HepG2 (cell line): ENCODE measurements at regions not wholly inside any gene's neighbourhood (a gene's known extent, or its start where the extent isn't known, plus 50 kb on each side); places are given as distances from the start of the nearest gene placed in this dataset.
A peak's percentile ranks its signal among the peaks of the same experiment; 100 is the strongest.

Experiments used
- ATAC-seq: fragments of 200-7000 bp; cut with Tn5 transposase; 3 replicates; pipeline ENCODE4 v1.9.1; 2020; ENCODE audit warnings: mild to moderate bottlenecking, moderate library complexity
- BruUV-seq: library from RNA; stranded (reverse); fragments of 400-500 nt; replicated peaks from 2 replicates; lab custom pipeline; 2021; lab: Mats Ljungman, UMichigan
- CTCF ChIA-PET: fragments of 300-600 bp; formaldehyde crosslinking; extraction: SDS; loops from one replicate; lab custom pipeline; 2021; ENCODE audit warnings: low total read pairs, inconsistent platforms, low intra/inter-chr PET ratio; lab: Yijun Ruan, JAX
- POLR2A ChIA-PET: fragments of 350-600 bp; sonication (Branson Sonifier 250); formaldehyde crosslinking; loops from one replicate; lab custom pipeline; 2020; ENCODE audit warnings: antibody characterized with exemption, inconsistent platforms; lab: Yijun Ruan, JAX
- DNase-seq: peaks from one replicate; pipeline ENCODE4 v3.0.0-alpha.2; 2015; ENCODE audit warnings: low spot score
- FAIRE-seq: peaks from 3 replicates; lab custom pipeline; 2011; peaks lifted over from hg19 to GRCh38; lab: Jason Lieb, UNC
- H2AFZ ChIP-seq: one replicate; pipeline ENCODE4 v1.6.1; 2011; ENCODE audit warnings: low read length, inconsistent platforms
- H3K27ac ChIP-seq: fragments of 300-600 bp; 3 replicates; pipeline ENCODE4 v1.8.0; 2011; ENCODE audit warnings: mixed run types, mild to moderate bottlenecking, mixed read lengths, low read length, inconsistent platforms; ENCODE audit not compliant: insufficient read depth; ENCODE audit errors: extremely low read length
- H3K27me3 ChIP-seq, 2 experiments: fragments of 200-600 bp in 1 of 2; 2 replicates in 1 of 2; 3 replicates in 1 of 2; pipeline versions ENCODE4 v1.6.0 to v1.8.0; 2011; ENCODE audit warnings: low read length in 2 of 2, mild to moderate bottlenecking in 2 of 2, moderate library complexity in 2 of 2, inconsistent platforms in 1 of 2; ENCODE audit not compliant: insufficient read depth in 2 of 2, control insufficient read depth in 1 of 2
- H3K36me3 ChIP-seq, 2 experiments: fragments of 200-600 bp in 1 of 2; replicated peaks in 1 of 2; 2 replicates in 1 of 2; 3 replicates in 1 of 2; pipeline versions ENCODE4 v1.5.1 to v1.8.0; 2011; ENCODE audit warnings: low read length in 2 of 2, inconsistent platforms in 1 of 2; ENCODE audit not compliant: insufficient read depth in 2 of 2, control insufficient read depth in 1 of 2
- H3K4me1 ChIP-seq: 2 replicates; pipeline ENCODE4 v1.5.1; 2012; ENCODE audit warnings: low read length, inconsistent platforms; ENCODE audit not compliant: insufficient read depth
- H3K4me2 ChIP-seq: 2 replicates; pipeline ENCODE4 v1.6.0; 2011; ENCODE audit warnings: low read depth, low read length, inconsistent platforms
- H3K4me3 ChIP-seq, 3 experiments: fragments of 200-600 bp in 1 of 3; sonication (generic), shearing (Covaris generic) in 1 of 3; replicated peaks in 1 of 3; 2 replicates each; pipeline ENCODE4 v1.5.1; 2011 to 2016; ENCODE audit warnings: low read length in 3 of 3, inconsistent platforms in 2 of 3, low read depth in 2 of 3, mild to moderate bottlenecking in 2 of 3, control low read depth in 1 of 3, mixed read lengths in 1 of 3; ENCODE audit not compliant: insufficient read depth in 1 of 3
- H3K79me2 ChIP-seq: one replicate; pipeline ENCODE4 v1.6.1; 2011; ENCODE audit warnings: low read length, inconsistent platforms; ENCODE audit not compliant: insufficient read depth
- H3K9ac ChIP-seq: 2 replicates; pipeline ENCODE4 v1.6.0; 2011; ENCODE audit warnings: mild to moderate bottlenecking, low read depth, low read length, inconsistent platforms; ENCODE audit not compliant: insufficient read depth
- H3K9me3 ChIP-seq: 2 replicates; pipeline ENCODE4 v1.5.1; 2012; ENCODE audit warnings: mild to moderate bottlenecking, low read length
- H4K20me1 ChIP-seq: 2 replicates; pipeline ENCODE4 v1.6.0; 2011; ENCODE audit warnings: inconsistent platforms, mild to moderate bottlenecking, low read length, moderate library complexity; ENCODE audit not compliant: insufficient read depth
- CEBPB ChIP-seq: IDR thresholded peaks from 2 replicates; pipeline ENCODE4 v1.6.1; 2011; ENCODE audit warnings: low read depth, low read length, improper control_type of control experiment, borderline replicate concordance
- FOXO1 ChIP-seq: sonication (generic); formaldehyde crosslinking; IDR thresholded peaks from 2 replicates; pipeline ENCODE4 v1.4.0; 2020; ENCODE audit warnings: missing genetic modification reagents
- MTERF4 ChIP-seq: sonication (generic); formaldehyde crosslinking; IDR thresholded peaks from 2 replicates; pipeline ENCODE4 v1.8.0; 2023; ENCODE audit warnings: mild to moderate bottlenecking, missing genetic modification reagents
- POLR2AphosphoS5 ChIP-seq: IDR thresholded peaks from 2 replicates; pipeline ENCODE4 v1.6.1; 2012; ENCODE audit warnings: low read depth, low read length
- SNAI1 ChIP-seq: sonication (generic); formaldehyde crosslinking; IDR thresholded peaks from 2 replicates; pipeline ENCODE4 v1.5.0; 2020; ENCODE audit warnings: mild to moderate bottlenecking, missing genetic modification reagents, borderline replicate concordance
- XBP1 ChIP-seq: sonication (generic); formaldehyde crosslinking; IDR thresholded peaks from 2 replicates; pipeline ENCODE4 v1.5.0; 2020; ENCODE audit warnings: missing genetic modification reagents
- ZBTB21 ChIP-seq: sonication (generic); formaldehyde crosslinking; IDR thresholded peaks from 2 replicates; pipeline ENCODE4 v1.4.0; 2020; ENCODE audit warnings: missing genetic modification reagents
- ZBTB49 ChIP-seq: sonication (generic); formaldehyde crosslinking; IDR thresholded peaks from 2 replicates; pipeline ENCODE4 v1.4.0; 2020; ENCODE audit warnings: missing genetic modification reagents, borderline replicate concordance
- ZIK1 ChIP-seq: sonication (generic); formaldehyde crosslinking; IDR thresholded peaks from 2 replicates; pipeline ENCODE4 v1.5.0; 2020; ENCODE audit warnings: mild to moderate bottlenecking, low read depth, missing genetic modification reagents, borderline replicate concordance
- ZNF619 ChIP-seq: sonication (generic); formaldehyde crosslinking; IDR thresholded peaks from 2 replicates; pipeline ENCODE4 v1.4.0; 2020; ENCODE audit warnings: mild to moderate bottlenecking, missing genetic modification reagents
- WGBS: methylation state at CpG from one replicate; pipeline ENCODE4 v1.1.6; 2017; ENCODE audit warnings: low lambda C conversion rate; 5-methylcytosine and 5-hydroxymethylcytosine counted together
- in situ Hi-C: cut with HindIII; loops from 2 replicates; pipeline ENCODE4 v1.10.0; 2017; ENCODE audit warnings: low pct_unique_long_range_greater_than_20kb; ENCODE audit not compliant: extremely low pct_ligation_motif_present
- intact Hi-C: fragments of 100-400 bp; cut with micrococcal nuclease; formaldehyde crosslinking; loops from one replicate; pipeline ENCODE4 v1.10.0; 2022; ENCODE audit not compliant: unreplicated experiment

- whole genome bisulfite sequencing = 3% methylated on average over 1 of the region's 1 CpG
- no peak overlapping the region for H2AFZ ChIP-seq
- no TSS peak for BruUV-seq
Observed at GRCh38 chr4:157932936-157933335, 239.9 kb downstream of the GASK1B start.

GRCh38 chr4:157929486-157929885, 243.3 kb downstream of the GASK1B start:
- in situ Hi-C loops = no loop called here
- no peaks in the 10 kb centered on the region for H4K20me1 ChIP-seq
- no peak overlapping the region for H3K4me3 ChIP-seq
- no peaks in the 10 kb centered on the region for H3K27me3 ChIP-seq
- TF ChIP-seq POLR2AphosphoS5 (no peak), ZNF619 (no peak), MTERF4 (no peak), ZBTB49 (CRISPR knock-in tag) (no peak), ZIK1 (no peak), SNAI1 (no peak), ZBTB21 (CRISPR knock-in tag) (no peak), XBP1 (CRISPR knock-in tag) (no peak)
- TF ChIP-seq, all 625 proteins: peak for 0
- BruUV-seq = no TSS peak
- FAIRE-seq (no peak), ATAC-seq (no peak), DNase-seq (no peak)
- 5% methylated on average over 1 of the region's 1 CpG for WGBS
- H3K4me1 ChIP-seq = no peaks in the 10 kb centered on the region
- POLR2A ChIA-PET = no interaction called here
- H3K79me2 ChIP-seq = no peaks in the 10 kb centered on the region
- no peak overlapping the region for H3K27ac ChIP-seq
- no peak overlapping the region for H3K9ac ChIP-seq
- no peaks in the 10 kb centered on the region for H3K9me3 ChIP-seq
- CTCF ChIA-PET = no interaction called here
- intact Hi-C loops = no loop called here
- no peaks in the 10 kb centered on the region for H3K36me3 ChIP-seq
- no peak overlapping the region for H2AFZ ChIP-seq
- H3K4me2 ChIP-seq = no peak overlapping the region

More at GRCh38 chr4:157932936-157933335, 239.9 kb downstream of the GASK1B start:
- no peaks in the 10 kb centered on the region for H4K20me1 ChIP-seq
- in situ Hi-C loops (no loop called here), intact Hi-C loops (no loop called here)
- H3K9ac ChIP-seq = no peak overlapping the region
- ATAC-seq (no peak), FAIRE-seq (no peak)
- no peaks in the 10 kb centered on the region for H3K9me3 ChIP-seq
- CTCF ChIA-PET = no interaction called here
- no peak overlapping the region for H3K4me3 ChIP-seq
- TF ChIP-seq FOXO1 (CRISPR knock-in tag) (no peak), CEBPB (peak; percentile 15; the same call in 1 of the 2 replicates)
- TF ChIP-seq, all 625 proteins: peak for 1
- H3K4me2 ChIP-seq = no peak overlapping the region
- no peak overlapping the region for H3K27ac ChIP-seq
- no peaks in the 10 kb centered on the region for H3K27me3 ChIP-seq
- H3K36me3 ChIP-seq = no peaks in the 10 kb centered on the region
- DNase-seq = no peak
- H3K4me1 ChIP-seq = no peaks in the 10 kb centered on the region
- POLR2A ChIA-PET = no interaction called here
- H3K79me2 ChIP-seq = no peaks in the 10 kb centered on the region
